Heart left ventricle (tissue), 13 donors: ENCODE measurements at regions not wholly inside any gene's neighbourhood (a gene's known extent, or its start where the extent isn't known, plus 50 kb on each side); places are given as distances from the start of the nearest gene placed in this dataset.
"Not testable (repeated sequence)": the region's sequence is repeated elsewhere in the genome, so short reads cannot be mapped to it uniquely, and the experiment has no call there.

Source experiments
- POLR2A ChIP-seq, 2 donors: fragments of 450-650 bp; IDR thresholded peaks; one replicate each; pipeline ENCODE4 v1.6.1; 2017; ENCODE audit warnings: antibody characterized with exemption in 2 of 2, mild to moderate bottlenecking in 2 of 2, moderate library complexity in 2 of 2
- TF ChIP-seq, protein P1 (sequence below), 12 donors: fragments of 200-600 bp; sonication (generic) in 4 of 12; IDR thresholded peaks; one replicate each; pipeline versions ENCODE4 v1.5.0 to v1.8.0; 2018 to 2022; ENCODE audit warnings: antibody characterized with exemption in 12 of 12, mild to moderate bottlenecking in 5 of 12
- donor health status: ischemic (EF 13 %, LVEDD 7.1; RV severe dilation, severe dysfunction).
- donor health status: DM: no; HTN: yes; CAD: no.
- donor health status: DM: no; HTN: no; CAD: no.
- donor health status: ischemic (EF 25% LVEDD 6.9; RV normal size, moderate dysfunction).
- donor health status: ischemic (EF 25% LVEDD 5.7; RV mildly dilated, moderate dysfunction).
- donor health status: ischemic (EF 35%, LVEDD 5.7; RV mildly dilated, moderate dysfunction).
- donor health status: nonischemic (EF 11% LVEDD 7.7; RV severe dilation, severe dysfunction).
- donor health status: DM: yes; HTN: yes; CAD: no.
- donor health status: PGD.
- donor health status: ischemic (EF 29% LVEDD 5.4; RV normal size, mild dysfunction).
- donor health status: nonischemic (EF 23%, LVEDD 6.1; RV moderate dilation, normal function).

DNA sequence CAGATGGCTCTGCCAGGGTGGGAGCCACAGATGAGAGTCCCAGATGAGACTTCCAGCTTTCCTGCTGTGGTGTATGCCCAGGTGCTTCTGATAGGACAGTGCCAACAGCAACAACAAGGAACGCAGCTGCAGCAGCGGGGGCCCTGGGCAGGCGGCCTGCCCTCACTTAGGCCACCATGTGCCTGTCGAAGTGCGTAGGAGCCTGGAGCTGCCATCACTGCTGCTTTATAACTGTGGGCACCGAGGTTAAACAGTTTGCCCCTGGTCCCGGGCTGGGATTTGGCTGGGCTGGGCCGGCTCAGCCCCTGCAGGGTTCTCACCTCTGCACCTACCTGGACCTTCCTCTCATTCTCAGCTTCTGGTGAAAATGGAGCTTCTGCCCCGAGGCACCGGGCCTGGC is 54.4 kb upstream of the LRPAP1 start:
- TF ChIP-seq, protein P1, sequence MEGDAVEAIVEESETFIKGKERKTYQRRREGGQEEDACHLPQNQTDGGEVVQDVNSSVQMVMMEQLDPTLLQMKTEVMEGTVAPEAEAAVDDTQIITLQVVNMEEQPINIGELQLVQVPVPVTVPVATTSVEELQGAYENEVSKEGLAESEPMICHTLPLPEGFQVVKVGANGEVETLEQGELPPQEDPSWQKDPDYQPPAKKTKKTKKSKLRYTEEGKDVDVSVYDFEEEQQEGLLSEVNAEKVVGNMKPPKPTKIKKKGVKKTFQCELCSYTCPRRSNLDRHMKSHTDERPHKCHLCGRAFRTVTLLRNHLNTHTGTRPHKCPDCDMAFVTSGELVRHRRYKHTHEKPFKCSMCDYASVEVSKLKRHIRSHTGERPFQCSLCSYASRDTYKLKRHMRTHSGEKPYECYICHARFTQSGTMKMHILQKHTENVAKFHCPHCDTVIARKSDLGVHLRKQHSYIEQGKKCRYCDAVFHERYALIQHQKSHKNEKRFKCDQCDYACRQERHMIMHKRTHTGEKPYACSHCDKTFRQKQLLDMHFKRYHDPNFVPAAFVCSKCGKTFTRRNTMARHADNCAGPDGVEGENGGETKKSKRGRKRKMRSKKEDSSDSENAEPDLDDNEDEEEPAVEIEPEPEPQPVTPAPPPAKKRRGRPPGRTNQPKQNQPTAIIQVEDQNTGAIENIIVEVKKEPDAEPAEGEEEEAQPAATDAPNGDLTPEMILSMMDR (IDR thresholded peaks at IDR 0.05): not testable (repeated sequence)
- TF ChIP-seq POLR2A (IDR thresholded peaks at IDR 0.05): not testable (repeated sequence)
